ENCODE measurements at regions not wholly inside any gene's neighbourhood (a gene's known extent, or its start where the extent isn't known, plus 50 kb on each side); places are given as distances from the start of the nearest gene placed in this dataset.

GRCh38 chr6:132070356-132070755 is 119.2 kb upstream of the CCN2 start:
- TF ChIP-seq EP300 (IDR thresholded peaks at IDR 0.05) (no peak), POLR2A (IDR thresholded peaks at IDR 0.05) (no peak)
- TF ChIP-seq, protein P1, sequence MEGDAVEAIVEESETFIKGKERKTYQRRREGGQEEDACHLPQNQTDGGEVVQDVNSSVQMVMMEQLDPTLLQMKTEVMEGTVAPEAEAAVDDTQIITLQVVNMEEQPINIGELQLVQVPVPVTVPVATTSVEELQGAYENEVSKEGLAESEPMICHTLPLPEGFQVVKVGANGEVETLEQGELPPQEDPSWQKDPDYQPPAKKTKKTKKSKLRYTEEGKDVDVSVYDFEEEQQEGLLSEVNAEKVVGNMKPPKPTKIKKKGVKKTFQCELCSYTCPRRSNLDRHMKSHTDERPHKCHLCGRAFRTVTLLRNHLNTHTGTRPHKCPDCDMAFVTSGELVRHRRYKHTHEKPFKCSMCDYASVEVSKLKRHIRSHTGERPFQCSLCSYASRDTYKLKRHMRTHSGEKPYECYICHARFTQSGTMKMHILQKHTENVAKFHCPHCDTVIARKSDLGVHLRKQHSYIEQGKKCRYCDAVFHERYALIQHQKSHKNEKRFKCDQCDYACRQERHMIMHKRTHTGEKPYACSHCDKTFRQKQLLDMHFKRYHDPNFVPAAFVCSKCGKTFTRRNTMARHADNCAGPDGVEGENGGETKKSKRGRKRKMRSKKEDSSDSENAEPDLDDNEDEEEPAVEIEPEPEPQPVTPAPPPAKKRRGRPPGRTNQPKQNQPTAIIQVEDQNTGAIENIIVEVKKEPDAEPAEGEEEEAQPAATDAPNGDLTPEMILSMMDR (IDR thresholded peaks at IDR 0.05): no peak
- Histone ChIP-seq H3K4me1 (ENCODE audit: insufficient read depth) (no peaks in the 10 kb centered on the region), H3K9me3 (no peaks in the 10 kb centered on the region), H3K27me3 (no peaks in the 10 kb centered on the region), H3K27ac (no peak overlapping the region), H3K4me3 (no peak overlapping the region), H3K36me3 (no peaks in the 10 kb centered on the region)
- 7 to 20% (median 13%) methylated on average over 1 of the region's 1 CpG for WGBS, 3 donors
- intact Hi-C loops (cut with DNase I): no loop called here
- no peak for DNase-seq

DNA sequence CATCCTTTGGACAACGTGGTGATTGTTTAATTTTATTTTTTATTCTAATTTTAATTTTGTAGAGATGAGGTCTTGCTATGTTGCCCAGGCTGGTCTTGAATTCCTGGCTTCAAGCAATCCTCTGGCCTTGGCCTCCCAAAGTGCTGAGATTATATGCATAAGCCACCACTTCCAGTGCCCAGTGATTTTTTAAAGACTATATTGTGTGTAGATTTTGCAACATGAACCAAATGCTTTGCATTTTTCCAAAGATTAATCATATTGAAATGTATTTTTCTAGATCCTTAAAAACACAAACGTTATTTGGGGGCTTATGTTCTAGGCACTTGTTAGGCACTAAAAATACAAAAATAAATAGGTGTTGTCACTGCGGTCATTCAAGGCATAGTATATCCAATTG is 117.6 kb upstream of the CCN2 start:
- WGBS, 3 donors: 86 to 91% (median 86%) methylated on average over 3 of the region's 3 CpGs
- peaks cover under 1% of the 10 kb centered on the region for H3K4me1 ChIP-seq (ENCODE audit: insufficient read depth)
- H3K27ac ChIP-seq: no peak overlapping the region
- no peak overlapping the region for H3K4me3 ChIP-seq
- no peak for DNase-seq
- no peaks in the 10 kb centered on the region for H3K27me3 ChIP-seq
- no peaks in the 10 kb centered on the region for H3K36me3 ChIP-seq
- intact Hi-C loops (cut with DNase I): no loop called here
- H3K9me3 ChIP-seq: no peaks in the 10 kb centered on the region
- TF ChIP-seq, protein P1 (IDR thresholded peaks at IDR 0.05): no peak
- no peak for TF ChIP-seq EP300 (IDR thresholded peaks at IDR 0.05)
- no peak for TF ChIP-seq POLR2A (IDR thresholded peaks at IDR 0.05)

- intact Hi-C loops (cut with DNase I): no loop called here
- no peaks in the 10 kb centered on the region for H3K27me3 ChIP-seq
- no peak for DNase-seq
- 31 to 39% (median 37%) methylated on average over 4 of the region's 4 CpGs for WGBS, 3 donors
- TF ChIP-seq POLR2A (IDR thresholded peaks at IDR 0.05): no peak
- TF ChIP-seq, protein P1 (IDR thresholded peaks at IDR 0.05): no peak
- TF ChIP-seq EP300 (IDR thresholded peaks at IDR 0.05): no peak
- H3K4me3 ChIP-seq: no peak overlapping the region
- no peaks in the 10 kb centered on the region for H3K9me3 ChIP-seq
- no peaks in the 10 kb centered on the region for H3K36me3 ChIP-seq
- no peak overlapping the region for H3K27ac ChIP-seq
- peaks cover 7% of the 10 kb centered on the region for H3K4me1 ChIP-seq (ENCODE audit: insufficient read depth)
These were observed 116.1 kb upstream of the CCN2 start for GRCh38 chr6:132067286-132067685.

GRCh38 chr6:132065556-132065955 is 114.4 kb upstream of the CCN2 start:
- Histone ChIP-seq H3K27me3 (no peaks in the 10 kb centered on the region), H3K4me1 (ENCODE audit: insufficient read depth) (peaks cover 9% of the 10 kb centered on the region), H3K27ac (no peak overlapping the region), H3K36me3 (no peaks in the 10 kb centered on the region), H3K9me3 (no peaks in the 10 kb centered on the region), H3K4me3 (no peak overlapping the region)
- WGBS, 3 donors: 95 to 97% (median 97%) methylated on average over 2 of the region's 2 CpGs
- TF ChIP-seq EP300 (IDR thresholded peaks at IDR 0.05) (no peak), POLR2A (IDR thresholded peaks at IDR 0.05) (no peak)
- TF ChIP-seq, protein P1 (IDR thresholded peaks at IDR 0.05): no peak
- intact Hi-C loops (cut with DNase I): no loop called here
- no peak for DNase-seq

- Histone ChIP-seq H3K27me3 (no peaks in the 10 kb centered on the region), H3K27ac (no peak overlapping the region), H3K4me3 (no peak overlapping the region), H3K9me3 (no peaks in the 10 kb centered on the region), H3K4me1 (ENCODE audit: insufficient read depth) (peaks cover 9% of the 10 kb centered on the region), H3K36me3 (no peaks in the 10 kb centered on the region)
- 37 to 38% (median 37%) methylated on average over 2 of the region's 2 CpGs for WGBS, 3 donors
- TF ChIP-seq POLR2A (IDR thresholded peaks at IDR 0.05) (no peak), EP300 (IDR thresholded peaks at IDR 0.05) (no peak)
- TF ChIP-seq, protein P1 (IDR thresholded peaks at IDR 0.05): no peak
- DNase-seq: no peak
- intact Hi-C loops (cut with DNase I): no loop called here
These were observed 112.6 kb upstream of the CCN2 start for GRCh38 chr6:132063738-132064137.
